HCT116 (cell line): ENCODE measurements at regions not wholly inside any gene's neighbourhood (a gene's known extent, or its start where the extent isn't known, plus 50 kb on each side); places are given as distances from the start of the nearest gene placed in this dataset.

Experiments
- ATAC-seq: fragments of 200-7000 bp; cut with Tn5 transposase; 2 replicates; pipeline ENCODE4 v1.9.1; 2020; ENCODE audit warnings: mild to moderate bottlenecking, moderate library complexity
- BruUV-seq: library from RNA; stranded (reverse); fragments of 400-500 nt; replicated peaks from 2 replicates; lab custom pipeline; 2021; lab: Mats Ljungman, UMichigan
- CTCF ChIA-PET: fragments of 300-600 bp; sonication (Branson Sonifier 250); formaldehyde crosslinking; loops from one replicate; lab custom pipeline; 2021; ENCODE audit warnings: antibody characterized with exemption; lab: Charles Lee
- POLR2A ChIA-PET: fragments of 300-600, 350-600 bp; sonication (Branson Sonifier 250); formaldehyde crosslinking; loops from one replicate; lab custom pipeline; 2021; ENCODE audit warnings: antibody characterized with exemption; lab: Charles Lee
- RAD21 ChIA-PET, 2 experiments: fragments of 300-600 bp; sonication (Branson Sonifier 250); formaldehyde crosslinking; loops; one replicate each; lab custom pipeline; 2023; ENCODE audit warnings: low total read pairs in 2 of 2; ENCODE audit not compliant: uncharacterized antibody in 2 of 2, unreplicated experiment in 2 of 2, low non-redundant PET in 1 of 2; lab: Charles Lee
- DNase-seq: peaks from one replicate; pipeline ENCODE4 v3.0.0-alpha.2; 2010; ENCODE audit warnings: low read depth, low spot score
- H2AFZ ChIP-seq: fragments of 200-600 bp; shearing (Covaris generic), sonication (generic); 2 replicates; pipeline ENCODE4 v1.6.1; 2017; ENCODE audit warnings: low read depth, mixed run types, mixed read lengths, antibody characterized with exemption, low read length; ENCODE audit not compliant: poor library complexity, severe bottlenecking
- H3K27ac ChIP-seq: 2 replicates; pipeline ENCODE4 v1.5.1; 2012; ENCODE audit warnings: low read depth, low read length
- H3K27me3 ChIP-seq: fragments of 200-600 bp; sonication (generic); 2 replicates; pipeline ENCODE4 v1.6.1; 2016; ENCODE audit warnings: mixed run types, low read length, mixed read lengths; ENCODE audit not compliant: insufficient read depth
- H3K36me3 ChIP-seq, 2 experiments: fragments of 200-500 bp in 1 of 2; fragments of 200-600 bp in 1 of 2; sonication (Bioruptor generic) in 1 of 2; sonication (generic) in 1 of 2; 2 replicates each; pipeline versions ENCODE4 v1.5.1 to v1.6.1; 2014 to 2016; ENCODE audit warnings: low read length in 2 of 2, inconsistent platforms in 1 of 2, mixed read lengths in 1 of 2, mixed run types in 1 of 2; ENCODE audit not compliant: insufficient read depth in 2 of 2, control insufficient read depth in 1 of 2
- H3K4me1 ChIP-seq, 2 experiments: fragments of 200-600 bp in 1 of 2; sonication (generic) in 1 of 2; 2 replicates each; pipeline versions ENCODE4 v1.5.1 to v1.6.1; 2012 to 2017; ENCODE audit warnings: low read length in 2 of 2, inconsistent platforms in 1 of 2, mild to moderate bottlenecking in 1 of 2, mixed read lengths in 1 of 2, mixed run types in 1 of 2, moderate library complexity in 1 of 2; ENCODE audit not compliant: insufficient read depth in 2 of 2, control insufficient read depth in 1 of 2
- H3K4me2 ChIP-seq: fragments of 200-600 bp; sonication (generic); 2 replicates; pipeline ENCODE4 v1.6.1; 2017; ENCODE audit warnings: mixed run types, low read length, mixed read lengths
- H3K4me3 ChIP-seq, 2 experiments: fragments of 200-600 bp in 1 of 2; sonication (generic) in 1 of 2; replicated peaks in 1 of 2; 2 replicates each; pipeline ENCODE4 v1.5.1; 2011 to 2016; ENCODE audit warnings: low read length in 2 of 2, control low read depth in 1 of 2, low read depth in 1 of 2, mild to moderate bottlenecking in 1 of 2, mixed read lengths in 1 of 2, mixed run types in 1 of 2
- H3K79me2 ChIP-seq: fragments of 200-600 bp; sonication (generic); 2 replicates; pipeline ENCODE4 v1.6.1; 2017; ENCODE audit warnings: mild to moderate bottlenecking, mixed run types, low read length, moderate library complexity, mixed read lengths; ENCODE audit not compliant: insufficient read depth
- H3K9ac ChIP-seq: fragments of 200-600 bp; sonication (generic); 2 replicates; pipeline ENCODE4 v1.6.1; 2016; ENCODE audit warnings: low read length, mixed read lengths
- H3K9me2 ChIP-seq: fragments of 200-600 bp; sonication (generic), shearing (Covaris generic); 2 replicates; pipeline ENCODE4 v1.6.1; 2017; ENCODE audit warnings: mixed run types, mild to moderate bottlenecking, moderate library complexity; ENCODE audit not compliant: insufficient read depth
- H3K9me3 ChIP-seq, 2 experiments: fragments of 200-500 bp in 1 of 2; fragments of 200-600 bp in 1 of 2; sonication (Bioruptor generic) in 1 of 2; sonication (generic) in 1 of 2; 2 replicates each; pipeline ENCODE4 v1.6.1; 2014 to 2017; ENCODE audit warnings: low read length in 2 of 2, mixed read lengths in 2 of 2, inconsistent platforms in 1 of 2, low read depth in 1 of 2, mild to moderate bottlenecking in 1 of 2, mixed run types in 1 of 2, moderate library complexity in 1 of 2; ENCODE audit not compliant: control insufficient read depth in 1 of 2, insufficient read depth in 1 of 2
- H4K20me1 ChIP-seq: fragments of 200-600 bp; sonication (generic), shearing (Covaris generic); 2 replicates; pipeline ENCODE4 v1.6.1; 2017; ENCODE audit warnings: mixed run types, mild to moderate bottlenecking, moderate library complexity; ENCODE audit not compliant: insufficient read depth
- ELF1 ChIP-seq: IDR thresholded peaks from 2 replicates; pipeline ENCODE4 v1.6.1; 2012; ENCODE audit warnings: low read depth, borderline replicate concordance
- EZH2 ChIP-seq: fragments of 200-600 bp; sonication (generic); IDR thresholded peaks from 2 replicates; pipeline ENCODE4 v1.6.1; 2017; ENCODE audit warnings: antibody characterized with exemption, mixed run types
- EZH2phosphoT487 ChIP-seq: fragments of 200-600 bp; IDR thresholded peaks from 2 replicates; pipeline ENCODE4 v1.6.1; 2018; ENCODE audit warnings: antibody characterized with exemption, borderline replicate concordance
- JUND ChIP-seq: IDR thresholded peaks from 2 replicates; pipeline ENCODE4 v1.6.1; 2012
- SP1 ChIP-seq: IDR thresholded peaks from 2 replicates; pipeline ENCODE4 v1.6.1; 2012; ENCODE audit warnings: low read depth
- TCF7L2 ChIP-seq: IDR thresholded peaks from 2 replicates; pipeline ENCODE4 v1.7.0; 2011; ENCODE audit warnings: borderline replicate concordance, inconsistent platforms; ENCODE audit not compliant: insufficient read depth, insufficient read length; ENCODE audit errors: extremely low read depth
- YY1 ChIP-seq: IDR thresholded peaks from 2 replicates; pipeline ENCODE4 v1.6.1; 2011; ENCODE audit warnings: low read length, low read depth, moderate library complexity, mild to moderate bottlenecking; ENCODE audit not compliant: insufficient replicate concordance; ENCODE audit errors: extremely low read depth
- ZNF274 ChIP-seq: fragments of 200-500 bp; sonication (Bioruptor generic); IDR thresholded peaks from 2 replicates; pipeline ENCODE4 v1.6.1; 2014; ENCODE audit warnings: mild to moderate bottlenecking, low read depth, low read length, inconsistent platforms
- intact Hi-C: fragments of 100-400 bp; cut with micrococcal nuclease; formaldehyde crosslinking; loops from 2 replicates; pipeline ENCODE4 v1.10.0; 2022
- TF ChIP-seq, protein P1 (sequence below), 3 experiments: fragments of 200-600 bp in 1 of 3; sonication (generic) in 1 of 3; IDR thresholded peaks in 2 of 3; conservative IDR thresholded peaks in 1 of 3; 2 replicates each; pipeline ENCODE4 v1.5.1; 2012 to 2017; ENCODE audit warnings: low read depth in 2 of 3, low read length in 2 of 3, antibody characterized with exemption in 1 of 3, borderline replicate concordance in 1 of 3, control low read depth in 1 of 3, mild to moderate bottlenecking in 1 of 3, mixed read lengths in 1 of 3, mixed run types in 1 of 3, moderate library complexity in 1 of 3; ENCODE audit not compliant: insufficient read depth in 1 of 3
- TF ChIP-seq, protein P2 (sequence below): IDR thresholded peaks from 2 replicates; pipeline ENCODE4 v1.6.1; 2012; ENCODE audit warnings: low read depth
- TF ChIP-seq, protein P3 (sequence below): IDR thresholded peaks from 2 replicates; pipeline ENCODE4 v1.6.1; 2011; ENCODE audit warnings: mild to moderate bottlenecking, low read length, moderate library complexity; ENCODE audit not compliant: insufficient replicate concordance; ENCODE audit errors: extremely low read depth

DNA sequence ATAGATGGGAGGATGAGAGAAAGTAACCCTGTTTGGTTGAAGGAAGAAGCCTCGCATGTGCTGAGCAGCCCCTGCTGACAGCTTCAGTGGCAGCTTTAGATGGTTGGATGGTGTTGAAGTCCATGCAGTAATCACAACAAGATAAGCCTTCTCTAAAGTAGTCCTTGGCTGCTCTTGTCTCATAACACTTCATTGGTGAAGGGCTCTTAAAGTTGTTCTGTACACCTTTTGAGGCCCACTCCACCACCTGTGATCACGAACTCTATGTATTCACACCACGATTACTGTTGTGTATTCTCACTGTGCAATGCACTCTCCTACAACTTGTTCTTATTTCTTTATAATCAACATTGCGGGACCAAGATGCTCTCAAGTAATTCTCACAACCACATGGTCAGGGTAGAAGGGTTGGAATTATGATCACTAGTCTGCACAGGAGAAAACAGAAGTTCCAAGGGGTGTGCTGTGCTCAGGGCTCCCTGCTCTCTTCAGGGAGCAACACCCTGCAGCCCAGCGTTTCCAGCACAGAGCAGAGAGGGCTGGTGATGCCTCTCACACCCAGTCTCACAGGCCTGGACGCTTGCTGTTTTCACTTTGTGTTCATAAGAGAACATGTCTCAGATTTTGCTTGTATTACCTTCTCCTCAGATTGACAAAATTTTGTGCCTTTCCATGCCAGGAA, 294.4 kb downstream of the SMOC2 start:
- H3K79me2 ChIP-seq: no peaks in the 10 kb centered on the region
- H2AFZ ChIP-seq: no peak overlapping the region
- H3K4me3 ChIP-seq: no peak overlapping the region
- H3K36me3 ChIP-seq: no peaks in the 10 kb centered on the region
- intact Hi-C loops: no loop called here
- no peak overlapping the region for H3K4me2 ChIP-seq
- H3K9me2 ChIP-seq: 0 out of 2 replicates have a peak, but pooled peaks cover 3% of the 10 kb centered on the region
- RAD21 ChIA-PET: no interaction called here
- TF ChIP-seq JUND: no peak
- no peak for TF ChIP-seq TCF7L2
- TF ChIP-seq EZH2: no peak
- no peak for TF ChIP-seq ZNF274
- TF ChIP-seq YY1: no peak
- TF ChIP-seq, all 23 proteins: peak for 0
- no peak for ATAC-seq
- DNase-seq: no peak
- Histone ChIP-seq H3K9ac (no peak overlapping the region), H3K4me1 (peaks cover 0 to 4% of the 10 kb centered on the region in 2 experiments; a peak in 1 of 4 replicates), H3K27ac (no peak overlapping the region), H4K20me1 (no peaks in the 10 kb centered on the region), H3K9me3 (no peaks in the 10 kb centered on the region), H3K27me3 (no peaks in the 10 kb centered on the region)
- POLR2A ChIA-PET: no interaction called here
- CTCF ChIA-PET: no interaction called here
- BruUV-seq: no TSS peak

DNA sequence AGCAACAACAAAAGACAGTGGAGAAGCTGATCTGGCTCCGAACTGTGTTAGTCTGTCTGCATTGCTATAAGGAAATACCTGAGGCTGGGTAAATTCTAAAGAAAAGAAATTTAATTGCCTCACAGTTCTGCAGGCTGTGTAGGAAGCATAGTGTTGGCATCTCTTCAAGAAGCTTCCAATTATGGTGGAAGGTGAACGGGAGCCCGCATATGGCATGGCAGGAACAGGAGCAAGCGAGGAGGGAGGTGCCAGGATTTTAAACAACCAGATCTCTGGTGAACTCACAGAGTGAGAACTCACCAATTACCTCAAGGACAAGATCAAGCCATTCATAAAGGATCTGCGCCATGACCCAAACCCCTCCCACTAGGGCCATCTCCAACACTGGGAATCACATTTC, 293.5 kb downstream of the SMOC2 start:
- BruUV-seq: no TSS peak
- H3K9ac ChIP-seq: no peak overlapping the region
- no peak overlapping the region for H3K4me2 ChIP-seq
- H3K4me3 ChIP-seq: no peak overlapping the region
- 0 out of 2 replicates have a peak, but pooled peaks cover 3% of the 10 kb centered on the region for H3K9me2 ChIP-seq
- no peak for ATAC-seq
- CTCF ChIA-PET: no interaction called here
- no peaks in the 10 kb centered on the region for H3K79me2 ChIP-seq
- no peaks in the 10 kb centered on the region for H4K20me1 ChIP-seq
- no peak overlapping the region for H3K27ac ChIP-seq
- H2AFZ ChIP-seq: no peak overlapping the region
- H3K36me3 ChIP-seq: no peaks in the 10 kb centered on the region
- RAD21 ChIA-PET: no interaction called here
- POLR2A ChIA-PET: no interaction called here
- no peaks in the 10 kb centered on the region for H3K9me3 ChIP-seq
- DNase-seq: no peak
- intact Hi-C loops: loop anchor here (5.0 kb wide), 1 partner anchor 68 kb away; no protein-coding TSS in a partner anchor
- H3K27me3 ChIP-seq: no peaks in the 10 kb centered on the region
- peaks cover 0 to 4% of the 10 kb centered on the region in 2 experiments; a peak in 1 of 4 replicates for H3K4me1 ChIP-seq
- TF ChIP-seq, protein P1, sequence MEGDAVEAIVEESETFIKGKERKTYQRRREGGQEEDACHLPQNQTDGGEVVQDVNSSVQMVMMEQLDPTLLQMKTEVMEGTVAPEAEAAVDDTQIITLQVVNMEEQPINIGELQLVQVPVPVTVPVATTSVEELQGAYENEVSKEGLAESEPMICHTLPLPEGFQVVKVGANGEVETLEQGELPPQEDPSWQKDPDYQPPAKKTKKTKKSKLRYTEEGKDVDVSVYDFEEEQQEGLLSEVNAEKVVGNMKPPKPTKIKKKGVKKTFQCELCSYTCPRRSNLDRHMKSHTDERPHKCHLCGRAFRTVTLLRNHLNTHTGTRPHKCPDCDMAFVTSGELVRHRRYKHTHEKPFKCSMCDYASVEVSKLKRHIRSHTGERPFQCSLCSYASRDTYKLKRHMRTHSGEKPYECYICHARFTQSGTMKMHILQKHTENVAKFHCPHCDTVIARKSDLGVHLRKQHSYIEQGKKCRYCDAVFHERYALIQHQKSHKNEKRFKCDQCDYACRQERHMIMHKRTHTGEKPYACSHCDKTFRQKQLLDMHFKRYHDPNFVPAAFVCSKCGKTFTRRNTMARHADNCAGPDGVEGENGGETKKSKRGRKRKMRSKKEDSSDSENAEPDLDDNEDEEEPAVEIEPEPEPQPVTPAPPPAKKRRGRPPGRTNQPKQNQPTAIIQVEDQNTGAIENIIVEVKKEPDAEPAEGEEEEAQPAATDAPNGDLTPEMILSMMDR (IDR thresholded peaks at IDR 0.05 in 2 of 3, conservative IDR thresholded peaks at IDR 0.05 in 1 of 3; ENCODE audit: borderline replicate concordance in 1 of 3, insufficient read depth in 1 of 3, low read depth in 2 of 3, low read length in 2 of 3): no peak
- TF ChIP-seq ELF1 (no peak), SP1 (no peak), EZH2phosphoT487 (no peak)
- TF ChIP-seq, protein P2, sequence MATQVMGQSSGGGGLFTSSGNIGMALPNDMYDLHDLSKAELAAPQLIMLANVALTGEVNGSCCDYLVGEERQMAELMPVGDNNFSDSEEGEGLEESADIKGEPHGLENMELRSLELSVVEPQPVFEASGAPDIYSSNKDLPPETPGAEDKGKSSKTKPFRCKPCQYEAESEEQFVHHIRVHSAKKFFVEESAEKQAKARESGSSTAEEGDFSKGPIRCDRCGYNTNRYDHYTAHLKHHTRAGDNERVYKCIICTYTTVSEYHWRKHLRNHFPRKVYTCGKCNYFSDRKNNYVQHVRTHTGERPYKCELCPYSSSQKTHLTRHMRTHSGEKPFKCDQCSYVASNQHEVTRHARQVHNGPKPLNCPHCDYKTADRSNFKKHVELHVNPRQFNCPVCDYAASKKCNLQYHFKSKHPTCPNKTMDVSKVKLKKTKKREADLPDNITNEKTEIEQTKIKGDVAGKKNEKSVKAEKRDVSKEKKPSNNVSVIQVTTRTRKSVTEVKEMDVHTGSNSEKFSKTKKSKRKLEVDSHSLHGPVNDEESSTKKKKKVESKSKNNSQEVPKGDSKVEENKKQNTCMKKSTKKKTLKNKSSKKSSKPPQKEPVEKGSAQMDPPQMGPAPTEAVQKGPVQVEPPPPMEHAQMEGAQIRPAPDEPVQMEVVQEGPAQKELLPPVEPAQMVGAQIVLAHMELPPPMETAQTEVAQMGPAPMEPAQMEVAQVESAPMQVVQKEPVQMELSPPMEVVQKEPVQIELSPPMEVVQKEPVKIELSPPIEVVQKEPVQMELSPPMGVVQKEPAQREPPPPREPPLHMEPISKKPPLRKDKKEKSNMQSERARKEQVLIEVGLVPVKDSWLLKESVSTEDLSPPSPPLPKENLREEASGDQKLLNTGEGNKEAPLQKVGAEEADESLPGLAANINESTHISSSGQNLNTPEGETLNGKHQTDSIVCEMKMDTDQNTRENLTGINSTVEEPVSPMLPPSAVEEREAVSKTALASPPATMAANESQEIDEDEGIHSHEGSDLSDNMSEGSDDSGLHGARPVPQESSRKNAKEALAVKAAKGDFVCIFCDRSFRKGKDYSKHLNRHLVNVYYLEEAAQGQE: no peak
- TF ChIP-seq, protein P3, sequence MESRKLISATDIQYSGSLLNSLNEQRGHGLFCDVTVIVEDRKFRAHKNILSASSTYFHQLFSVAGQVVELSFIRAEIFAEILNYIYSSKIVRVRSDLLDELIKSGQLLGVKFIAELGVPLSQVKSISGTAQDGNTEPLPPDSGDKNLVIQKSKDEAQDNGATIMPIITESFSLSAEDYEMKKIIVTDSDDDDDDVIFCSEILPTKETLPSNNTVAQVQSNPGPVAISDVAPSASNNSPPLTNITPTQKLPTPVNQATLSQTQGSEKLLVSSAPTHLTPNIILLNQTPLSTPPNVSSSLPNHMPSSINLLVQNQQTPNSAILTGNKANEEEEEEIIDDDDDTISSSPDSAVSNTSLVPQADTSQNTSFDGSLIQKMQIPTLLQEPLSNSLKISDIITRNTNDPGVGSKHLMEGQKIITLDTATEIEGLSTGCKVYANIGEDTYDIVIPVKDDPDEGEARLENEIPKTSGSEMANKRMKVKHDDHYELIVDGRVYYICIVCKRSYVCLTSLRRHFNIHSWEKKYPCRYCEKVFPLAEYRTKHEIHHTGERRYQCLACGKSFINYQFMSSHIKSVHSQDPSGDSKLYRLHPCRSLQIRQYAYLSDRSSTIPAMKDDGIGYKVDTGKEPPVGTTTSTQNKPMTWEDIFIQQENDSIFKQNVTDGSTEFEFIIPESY: no peak
